Activated gamma-delta T cell treated with anti-CD3 and anti-CD28 coated beads, Interleukin-2, amount 50 U/mL, for 16 hours (primary cell): ENCODE measurements at regions not wholly inside any gene's neighbourhood (a gene's known extent, or its start where the extent isn't known, plus 50 kb on each side); places are given as distances from the start of the nearest gene placed in this dataset.

Experiments
- DNase-seq: peaks from one replicate; pipeline ENCODE4 v3.0.0-alpha.2; 2020; ENCODE audit warnings: low read depth

GRCh38 chr6:9942131-9942530, 472.7 kb downstream of the TFAP2A start:
- no peak for DNase-seq

DNA sequence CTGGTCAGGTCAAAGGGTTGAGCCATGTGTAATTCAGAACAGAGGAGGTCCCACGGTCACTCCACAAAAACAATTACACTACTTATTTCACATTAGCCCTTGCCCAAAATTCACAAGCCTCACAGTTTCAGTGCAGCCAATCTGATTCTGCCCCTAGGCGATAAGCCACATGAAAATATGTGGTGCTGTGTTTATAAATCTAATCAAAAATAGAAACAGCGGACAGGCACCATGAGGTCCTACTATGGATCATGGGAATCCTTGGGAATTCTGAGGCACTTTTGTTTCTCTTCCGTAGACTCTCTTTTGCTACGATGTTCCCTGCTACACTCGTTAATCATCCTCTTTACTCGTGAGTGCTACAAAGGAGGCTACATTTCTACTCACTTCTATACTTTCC, 476.1 kb downstream of the TFAP2A start:
- DNase-seq: no peak

DNA sequence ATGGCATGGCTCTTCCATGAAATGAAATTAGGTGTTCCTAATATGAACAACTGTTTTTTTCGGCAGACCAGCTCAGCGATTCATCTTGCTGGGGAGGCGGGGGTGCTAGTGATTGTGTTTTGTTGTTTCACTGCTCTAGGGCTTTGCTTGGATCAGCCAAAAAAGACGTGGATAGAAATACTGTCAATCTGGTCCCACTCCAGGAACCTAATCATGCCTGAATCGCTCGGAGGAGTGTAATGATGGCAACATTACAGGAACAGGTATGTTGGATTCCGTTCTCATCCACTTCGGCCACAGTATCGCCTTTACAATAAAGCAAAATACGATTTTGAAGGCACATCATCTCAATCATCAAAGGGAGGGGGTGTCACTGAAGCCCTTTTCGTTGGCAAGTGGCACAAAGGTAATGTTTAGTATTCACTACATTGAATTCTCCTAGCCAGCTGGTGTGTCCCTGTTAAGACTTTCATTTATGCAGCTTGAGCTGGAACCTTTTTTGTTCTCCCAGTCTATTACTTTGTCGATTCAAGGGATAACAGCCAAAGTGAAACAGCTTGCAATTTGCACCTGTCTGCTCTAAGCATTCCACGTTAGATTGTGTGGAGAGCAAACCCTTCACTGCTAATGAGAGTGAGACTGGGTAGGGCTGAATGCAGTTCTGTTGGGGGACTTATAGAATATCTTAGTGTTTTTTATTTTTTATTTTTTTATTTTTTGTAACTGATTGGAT, 477.7 kb downstream of the TFAP2A start:
- DNase-seq: no peak

DNA sequence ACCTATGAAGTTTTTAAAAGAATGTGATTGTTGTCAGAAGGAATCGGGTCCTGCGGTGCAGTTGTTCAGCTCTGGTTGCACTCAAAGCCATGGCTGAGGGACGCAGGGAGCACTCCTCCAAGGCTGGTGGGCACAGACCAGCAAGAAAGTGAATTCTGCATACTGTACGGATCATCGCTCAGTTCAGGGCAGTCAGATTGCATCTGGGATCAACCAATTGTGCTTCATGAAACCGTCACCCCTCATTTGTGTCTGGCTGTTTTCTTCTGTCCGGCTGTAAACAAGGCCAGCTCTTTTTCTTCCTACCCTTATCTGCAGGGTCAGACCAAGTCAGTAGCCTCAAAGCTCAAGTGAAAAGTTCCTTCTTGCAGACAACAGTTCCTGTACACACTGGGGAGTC, 478.3 kb downstream of the TFAP2A start:
- DNase-seq: no peak

GRCh38 chr6:9933677-9934076, 481.2 kb downstream of the TFAP2A start:
- DNase-seq: no peak

DNA sequence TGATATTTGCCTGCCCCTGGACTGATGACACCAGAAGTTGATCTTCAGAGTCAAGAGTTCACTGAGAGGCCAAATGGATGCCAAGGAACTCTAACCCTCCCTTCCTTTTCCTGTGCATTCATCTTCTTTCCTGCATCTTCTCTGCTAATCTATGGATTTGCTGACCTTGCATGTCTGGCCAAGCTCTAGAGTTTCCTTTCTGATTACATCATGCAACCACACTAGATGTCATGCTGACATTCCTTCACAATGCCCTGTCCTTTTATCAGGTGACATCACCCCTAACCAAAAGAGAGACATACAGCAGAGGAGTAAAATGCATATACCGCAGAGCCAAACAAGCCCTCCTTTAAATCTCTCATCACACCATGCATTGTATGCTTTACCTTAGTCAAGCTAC, 487.6 kb downstream of the TFAP2A start:
- no peak for DNase-seq

GRCh38 chr6:9924971-9925370, 489.9 kb downstream of the TFAP2A start:
- DNase-seq: no peak

DNA sequence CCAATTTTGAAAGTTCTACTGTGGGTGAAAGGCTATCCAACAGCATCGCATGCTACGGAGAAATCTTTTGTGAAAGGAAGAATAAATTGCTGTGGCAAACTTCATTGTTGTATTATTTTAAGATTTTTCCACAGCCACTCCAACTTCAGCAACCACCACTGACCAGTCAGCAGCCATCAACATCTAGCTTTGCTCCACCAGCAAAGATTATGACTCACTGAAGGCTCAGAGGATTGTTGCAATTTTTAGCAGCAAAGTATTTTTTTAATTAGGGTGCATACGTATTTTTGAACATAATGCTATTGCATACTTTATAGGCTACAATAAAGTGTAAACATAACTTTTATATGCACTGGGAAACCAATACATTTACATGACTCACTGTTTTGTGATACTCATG, 493.5 kb downstream of the TFAP2A start:
- no peak for DNase-seq

- DNase-seq: no peak
These were observed 499.9 kb downstream of the TFAP2A start for GRCh38 chr6:9914951-9915350.

DNA sequence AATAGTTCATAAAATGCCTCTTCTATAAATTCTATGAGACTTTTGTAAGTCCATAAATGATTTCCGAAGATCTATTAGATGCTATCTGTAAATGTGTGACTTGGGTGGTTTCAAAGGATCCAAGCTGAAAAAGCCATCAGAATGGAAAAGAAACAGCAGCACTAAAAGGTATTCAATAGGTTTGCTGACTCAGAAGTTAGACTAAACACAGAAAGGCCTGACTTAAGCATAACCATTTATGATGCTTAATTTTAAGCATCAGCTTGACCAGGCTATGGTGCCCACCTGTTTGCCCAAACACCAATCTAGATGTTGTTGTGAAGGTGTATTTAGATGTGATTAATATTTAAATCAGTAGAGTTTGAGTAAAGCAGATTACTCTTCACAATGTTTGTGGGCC, 513.5 kb downstream of the TFAP2A start:
- no peak for DNase-seq

- no peak for DNase-seq
These were observed 518.1 kb downstream of the TFAP2A start for GRCh38 chr6:9896806-9897205.

GRCh38 chr6:9890893-9891292, 524.0 kb downstream of the TFAP2A start:
- no peak for DNase-seq

DNA sequence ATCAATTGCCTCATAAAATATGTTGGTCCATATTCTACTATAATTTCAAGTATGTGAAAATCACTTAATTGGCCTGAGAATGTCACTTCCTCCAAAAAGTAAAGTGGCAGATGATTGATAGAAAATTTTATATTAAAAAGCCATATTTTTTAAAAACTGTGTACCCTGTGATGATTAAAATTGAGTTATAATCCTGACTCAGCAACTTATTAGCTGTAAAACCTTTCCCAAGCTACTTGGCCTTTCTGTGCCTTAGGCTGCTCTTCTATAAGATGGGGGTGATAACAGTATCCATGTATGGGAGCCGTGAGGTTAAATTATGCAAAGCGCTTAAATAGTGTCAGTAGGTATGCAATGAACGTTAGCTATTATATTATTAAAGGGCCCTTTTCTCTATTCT, 524.4 kb downstream of the TFAP2A start:
- no peak for DNase-seq

GRCh38 chr6:9878535-9878934, 536.3 kb downstream of the TFAP2A start:
- no peak for DNase-seq

DNA sequence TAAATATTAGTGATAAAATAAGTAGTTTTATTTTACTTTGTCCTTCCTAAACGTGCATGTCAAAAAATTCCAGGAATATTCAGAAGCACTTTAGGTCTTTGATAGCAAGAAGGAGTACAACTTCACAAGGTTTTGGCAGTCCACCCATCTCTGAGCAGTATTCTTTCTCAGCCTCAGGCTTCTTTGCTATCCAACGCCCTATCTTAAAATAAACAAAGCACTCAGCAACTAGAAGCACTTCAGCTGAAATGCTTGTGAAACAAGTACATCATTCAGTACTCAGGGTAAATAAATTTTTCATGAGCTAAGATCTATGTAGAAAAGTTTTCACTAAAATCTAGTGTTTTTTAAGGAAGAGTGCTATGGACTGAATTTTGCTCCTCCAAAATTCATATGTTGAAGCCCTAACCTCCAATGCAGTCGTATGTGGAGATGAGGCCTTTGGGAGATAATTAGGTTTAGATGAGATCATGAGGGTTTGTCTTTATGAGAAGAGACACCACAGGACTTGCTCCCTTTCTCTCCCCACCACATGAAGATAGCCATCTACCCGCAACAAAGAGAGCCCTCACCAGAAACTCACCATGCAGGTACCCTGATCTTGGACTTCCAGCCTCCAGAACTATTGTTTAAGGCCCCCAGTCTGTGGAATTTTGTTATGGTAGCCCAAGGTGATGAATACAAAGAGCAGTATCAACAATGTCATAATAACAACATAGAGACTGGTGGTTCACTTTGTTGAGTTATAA, 539.1 kb downstream of the TFAP2A start:
- no peak for DNase-seq

- no peak for DNase-seq
These were observed 552.2 kb downstream of the TFAP2A start for GRCh38 chr6:9862603-9863167.

DNA sequence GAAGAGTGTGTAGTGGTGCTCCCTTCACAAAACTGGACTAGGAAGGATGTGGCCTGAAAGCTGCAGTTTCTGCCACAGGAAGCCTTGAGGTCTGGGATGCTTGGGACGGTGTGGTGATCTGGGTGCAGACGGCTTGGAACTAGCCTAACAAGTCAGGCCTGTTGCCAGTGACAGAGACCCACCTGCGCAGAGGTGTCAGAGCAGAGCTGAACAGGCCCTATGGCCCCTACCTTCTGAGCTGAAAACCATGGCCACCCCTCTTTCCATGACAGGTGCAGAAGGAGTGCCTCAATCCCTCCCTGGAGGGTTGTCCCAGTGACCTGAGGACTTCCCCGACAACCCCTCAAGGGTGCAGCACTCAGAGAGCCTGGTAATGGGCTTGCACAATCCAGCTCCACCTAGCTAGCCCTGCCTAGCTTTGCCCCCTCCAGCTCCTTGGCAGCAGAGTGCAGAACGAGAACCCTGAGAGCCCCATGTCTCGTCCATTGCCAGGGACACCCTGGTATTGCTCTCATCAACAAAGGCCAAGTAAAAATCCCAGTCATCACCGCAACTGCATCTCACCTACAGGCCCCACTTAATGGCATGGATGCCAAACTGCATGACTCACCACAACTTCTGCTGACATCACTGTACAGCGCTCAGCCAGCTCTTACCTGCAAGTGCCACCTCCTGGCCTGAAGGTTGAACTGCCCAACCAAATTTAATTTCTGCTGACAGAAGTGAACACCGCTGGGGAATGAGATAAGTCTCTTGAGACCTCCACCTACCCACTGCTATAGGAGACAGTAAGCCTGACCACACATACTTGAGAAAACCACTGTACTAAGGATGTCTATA, 563.1 kb downstream of the TFAP2A start:
- no peak for DNase-seq

GRCh38 chr6:9851006-9851405, 563.9 kb downstream of the TFAP2A start:
- DNase-seq: no peak

GRCh38 chr6:9848094-9848493, 566.8 kb downstream of the TFAP2A start:
- no peak for DNase-seq

DNA sequence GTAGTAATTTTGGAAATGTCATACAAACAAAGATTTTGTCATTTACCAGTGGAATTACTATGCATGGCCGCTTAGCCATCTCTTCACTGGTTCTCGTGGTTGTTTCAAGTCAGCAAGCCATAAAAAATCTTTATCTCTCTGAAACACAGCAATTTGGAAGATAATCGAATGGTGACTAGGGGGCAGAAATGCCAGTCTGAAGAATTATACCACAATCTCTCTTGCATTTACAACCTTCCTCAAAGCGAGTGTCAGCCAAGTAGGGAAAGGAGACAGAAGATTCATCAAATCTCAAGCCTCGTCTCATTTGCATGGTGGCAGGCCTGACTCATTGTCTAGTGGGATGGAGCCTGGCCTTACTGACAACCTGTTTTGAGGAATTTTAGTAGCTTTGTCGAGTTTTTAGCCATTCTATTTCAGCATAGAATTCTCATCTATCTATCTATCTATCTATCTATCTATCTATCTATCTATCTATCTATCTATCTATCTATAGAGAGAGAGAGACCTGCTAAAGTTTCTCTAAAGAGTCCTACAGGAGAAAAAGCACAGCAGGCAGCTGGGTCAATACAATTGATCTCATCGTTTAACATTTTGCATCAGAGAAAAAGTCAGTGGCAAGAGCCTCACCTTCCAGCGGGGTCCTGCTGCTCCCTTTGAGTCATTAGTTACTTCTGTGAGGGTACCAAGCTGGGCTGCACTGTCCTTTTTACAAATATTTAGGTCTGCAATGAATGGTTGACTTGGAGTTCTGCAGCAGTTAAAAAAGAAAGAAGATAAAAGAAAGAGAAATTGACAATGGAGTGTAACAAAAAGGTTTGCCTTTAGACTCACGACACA, 572.8 kb downstream of the TFAP2A start:
- no peak for DNase-seq

GRCh38 chr6:9834233-9834632, 580.6 kb downstream of the TFAP2A start:
- DNase-seq: no peak

- no peak for DNase-seq
These were observed 583.1 kb downstream of the TFAP2A start for GRCh38 chr6:9831783-9832182.
